ENCODE measurements at regions not wholly inside any gene's neighbourhood (a gene's known extent, or its start where the extent isn't known, plus 50 kb on each side); places are given as distances from the start of the nearest gene placed in this dataset.

- TF ChIP-seq CTCF (IDR thresholded peaks at IDR 0.05; ENCODE audit: insufficient read depth, low read length) (no peak), POLR2AphosphoS5 (IDR thresholded peaks at IDR 0.05; ENCODE audit: low read depth) (no peak), REST (IDR thresholded peaks at IDR 0.05; ENCODE audit: insufficient replicate concordance, low read depth) (no peak), GABPA (IDR thresholded peaks at IDR 0.05; ENCODE audit: low read depth) (no peak)
Observed at GRCh38 chr7:115116773-115117715, 195.2 kb downstream of the MDFIC start.

All from HL-60 (cell line).